GM10266 (cell line): ENCODE measurements at regions not wholly inside any gene's neighbourhood (a gene's known extent, or its start where the extent isn't known, plus 50 kb on each side); places are given as distances from the start of the nearest gene placed in this dataset.

Source experiments
- DNase-seq: peaks from one replicate; pipeline ENCODE4 v3.0.0; 2012; ENCODE audit errors: extremely low spot score
- TF ChIP-seq, protein P1 (sequence below): IDR thresholded peaks from 2 replicates; pipeline ENCODE4 v1.5.1; 2012; ENCODE audit warnings: mild to moderate bottlenecking, low read depth; ENCODE audit not compliant: control insufficient read depth, insufficient read depth; ENCODE audit errors: missing control alignments

- TF ChIP-seq, protein P1, sequence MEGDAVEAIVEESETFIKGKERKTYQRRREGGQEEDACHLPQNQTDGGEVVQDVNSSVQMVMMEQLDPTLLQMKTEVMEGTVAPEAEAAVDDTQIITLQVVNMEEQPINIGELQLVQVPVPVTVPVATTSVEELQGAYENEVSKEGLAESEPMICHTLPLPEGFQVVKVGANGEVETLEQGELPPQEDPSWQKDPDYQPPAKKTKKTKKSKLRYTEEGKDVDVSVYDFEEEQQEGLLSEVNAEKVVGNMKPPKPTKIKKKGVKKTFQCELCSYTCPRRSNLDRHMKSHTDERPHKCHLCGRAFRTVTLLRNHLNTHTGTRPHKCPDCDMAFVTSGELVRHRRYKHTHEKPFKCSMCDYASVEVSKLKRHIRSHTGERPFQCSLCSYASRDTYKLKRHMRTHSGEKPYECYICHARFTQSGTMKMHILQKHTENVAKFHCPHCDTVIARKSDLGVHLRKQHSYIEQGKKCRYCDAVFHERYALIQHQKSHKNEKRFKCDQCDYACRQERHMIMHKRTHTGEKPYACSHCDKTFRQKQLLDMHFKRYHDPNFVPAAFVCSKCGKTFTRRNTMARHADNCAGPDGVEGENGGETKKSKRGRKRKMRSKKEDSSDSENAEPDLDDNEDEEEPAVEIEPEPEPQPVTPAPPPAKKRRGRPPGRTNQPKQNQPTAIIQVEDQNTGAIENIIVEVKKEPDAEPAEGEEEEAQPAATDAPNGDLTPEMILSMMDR: no peak
- DNase-seq: no peak
These were observed 100.8 kb upstream of the ALDH1A3 start for GRCh38 chr15:100778831-100779288.

GRCh38 chr15:100779331-100780207, 100.1 kb upstream of the ALDH1A3 start:
- DNase-seq: no peak
- TF ChIP-seq, protein P1: no peak

GRCh38 chr15:100780208-100780800, 99.3 kb upstream of the ALDH1A3 start:
- DNase-seq: no peak
- TF ChIP-seq, protein P1: no peak

GRCh38 chr15:100781061-100781960, 98.3 kb upstream of the ALDH1A3 start:
- TF ChIP-seq, protein P1: no peak
- no peak for DNase-seq

DNA sequence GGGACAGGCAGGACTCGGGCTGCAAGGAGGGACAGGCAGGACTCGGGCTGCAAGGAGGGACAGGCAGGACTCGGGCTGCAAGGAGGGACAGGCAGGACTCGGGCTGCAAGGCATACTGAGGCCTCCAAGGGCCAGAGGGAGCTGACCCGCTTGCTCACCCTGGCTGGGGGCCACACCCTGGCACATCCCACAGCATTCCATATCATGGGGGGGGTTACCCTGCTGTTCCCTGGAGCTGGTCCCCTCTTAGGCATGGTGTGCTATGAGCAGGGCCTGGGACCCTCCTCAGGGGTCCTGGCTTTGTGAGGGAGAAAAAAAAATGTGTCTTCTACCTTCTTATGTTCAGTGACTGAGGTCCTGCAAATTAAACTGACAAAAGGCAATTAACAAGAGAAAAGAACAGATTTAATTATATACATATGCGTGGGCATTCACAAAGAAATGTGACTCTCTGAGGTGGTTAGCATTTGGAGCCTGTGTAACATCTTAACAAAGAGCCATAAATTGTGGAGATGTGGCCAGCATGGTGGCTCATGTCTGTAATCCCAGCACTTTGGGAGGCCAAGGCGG, 97.6 kb upstream of the ALDH1A3 start:
- TF ChIP-seq, protein P1: no peak
- DNase-seq: no peak

- TF ChIP-seq, protein P1: no peak
- no peak for DNase-seq
These were observed 96.3 kb upstream of the ALDH1A3 start for GRCh38 chr15:100783291-100783690.
